ENCODE measurements at regions not wholly inside any gene's neighbourhood (a gene's known extent, or its start where the extent isn't known, plus 50 kb on each side); places are given as distances from the start of the nearest gene placed in this dataset.

DNA sequence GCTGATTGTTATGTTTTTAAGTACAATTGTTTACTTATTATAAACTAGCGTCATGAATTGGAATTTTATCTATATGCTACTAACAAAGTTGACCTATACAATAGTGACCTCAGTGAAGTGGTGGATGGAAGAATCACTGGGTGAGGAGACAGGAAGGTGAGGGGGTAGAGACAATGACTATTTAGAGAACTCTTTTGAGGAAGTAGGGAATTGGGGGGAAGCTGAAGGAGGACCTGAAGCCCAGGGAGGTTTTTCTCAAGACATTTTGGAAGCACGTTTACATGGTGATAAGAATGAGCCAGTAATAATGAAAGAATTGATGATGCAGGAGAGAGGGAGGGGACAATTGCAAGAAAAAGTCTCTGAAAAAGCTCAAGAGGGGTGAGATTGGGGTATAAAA, 96.4 kb downstream of the RPS12 start:
- Mint-ChIP-seq H3K9me3 (no peaks in the 10 kb centered on the region), H3K27ac (no peak overlapping the region), H3K36me3 (ENCODE audit: low read depth) (no peaks in the 10 kb centered on the region), H3K27me3 (ENCODE audit: low read depth) (peaks cover 4% of the 10 kb centered on the region), H3K4me1 (ENCODE audit: low read depth) (no peaks in the 10 kb centered on the region), H3K4me3 (ENCODE audit: low read depth) (no peak overlapping the region)
- DNase-seq (ENCODE audit: low spot score): no peak
- intact Hi-C loops (cut with micrococcal nuclease): no loop called here

DNA sequence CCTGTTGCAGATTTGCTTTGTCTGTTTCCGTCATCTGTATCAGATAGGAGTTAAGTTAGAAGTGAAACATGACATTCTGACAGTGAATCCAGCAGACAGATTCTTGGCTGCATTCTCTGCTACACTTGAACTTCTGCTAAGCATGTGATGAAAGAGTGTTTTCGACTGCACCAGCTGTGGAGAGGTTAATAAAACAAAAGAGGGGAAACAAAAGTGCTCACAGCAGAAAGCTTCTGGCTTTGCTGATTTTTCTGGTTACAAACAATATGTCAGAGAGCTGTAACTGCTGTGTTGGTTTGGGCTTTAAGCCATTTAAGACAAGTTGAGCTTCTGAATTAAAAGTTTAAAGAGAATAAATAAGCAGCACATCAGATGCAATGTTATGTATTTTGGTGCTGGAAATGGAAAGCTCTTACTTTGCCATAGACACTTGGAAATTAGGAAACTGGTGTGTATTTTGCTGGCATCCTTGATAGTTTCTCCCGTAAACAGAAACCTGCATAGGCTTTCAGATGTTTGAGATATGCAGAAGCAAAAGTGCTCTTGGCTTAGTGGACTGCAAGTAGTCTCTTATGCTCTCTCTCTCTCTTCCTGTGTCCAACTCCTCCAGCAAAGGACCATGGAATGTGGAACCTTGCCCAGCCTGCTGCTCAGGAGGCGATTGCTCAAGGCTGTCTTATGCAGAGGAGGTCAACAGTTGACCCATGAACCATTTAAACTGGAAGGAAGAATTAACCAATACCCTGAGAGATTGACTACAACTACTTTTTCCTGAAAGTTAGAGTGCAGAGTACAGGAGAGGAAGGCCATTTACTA, 104.9 kb downstream of the RPS12 start:
- no peaks in the 10 kb centered on the region for H3K36me3 Mint-ChIP-seq (ENCODE audit: low read depth)
- H3K4me1 Mint-ChIP-seq (ENCODE audit: low read depth): no peaks in the 10 kb centered on the region
- DNase-seq (ENCODE audit: low spot score): no peak
- no peaks in the 10 kb centered on the region for H3K9me3 Mint-ChIP-seq
- no peak overlapping the region for H3K27ac Mint-ChIP-seq
- no peak overlapping the region for H3K4me3 Mint-ChIP-seq (ENCODE audit: low read depth)
- peaks cover 8% of the 10 kb centered on the region for H3K27me3 Mint-ChIP-seq (ENCODE audit: low read depth)
- intact Hi-C loops (cut with micrococcal nuclease): no loop called here

DNA sequence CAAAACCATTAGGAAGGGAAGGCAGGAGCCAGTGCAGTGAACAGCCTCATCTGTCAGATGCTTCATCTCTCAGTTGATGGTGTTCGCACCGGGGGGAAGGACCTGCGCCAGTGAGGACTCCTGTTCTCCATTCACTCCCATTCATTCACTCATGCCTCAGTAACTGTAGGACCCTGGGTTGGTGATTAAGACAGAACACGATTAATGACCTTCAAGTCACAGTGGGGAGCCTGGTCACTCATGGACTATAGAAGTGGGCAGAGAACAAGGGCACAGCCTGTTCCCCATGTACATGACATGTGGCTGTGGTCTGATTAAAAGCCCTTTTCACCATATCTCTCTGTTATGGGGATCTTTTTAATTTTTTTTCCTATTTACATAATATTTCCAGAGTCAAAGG, 113.3 kb downstream of the RPS12 start:
- H3K9me3 Mint-ChIP-seq: no peaks in the 10 kb centered on the region
- intact Hi-C loops (cut with micrococcal nuclease): no loop called here
- no peak overlapping the region for H3K27ac Mint-ChIP-seq
- no peak for DNase-seq (ENCODE audit: low spot score)
- H3K4me1 Mint-ChIP-seq (ENCODE audit: low read depth): no peaks in the 10 kb centered on the region
- H3K4me3 Mint-ChIP-seq (ENCODE audit: low read depth): no peak overlapping the region
- H3K36me3 Mint-ChIP-seq (ENCODE audit: low read depth): no peaks in the 10 kb centered on the region
- peaks cover 8% of the 10 kb centered on the region for H3K27me3 Mint-ChIP-seq (ENCODE audit: low read depth)

DNA sequence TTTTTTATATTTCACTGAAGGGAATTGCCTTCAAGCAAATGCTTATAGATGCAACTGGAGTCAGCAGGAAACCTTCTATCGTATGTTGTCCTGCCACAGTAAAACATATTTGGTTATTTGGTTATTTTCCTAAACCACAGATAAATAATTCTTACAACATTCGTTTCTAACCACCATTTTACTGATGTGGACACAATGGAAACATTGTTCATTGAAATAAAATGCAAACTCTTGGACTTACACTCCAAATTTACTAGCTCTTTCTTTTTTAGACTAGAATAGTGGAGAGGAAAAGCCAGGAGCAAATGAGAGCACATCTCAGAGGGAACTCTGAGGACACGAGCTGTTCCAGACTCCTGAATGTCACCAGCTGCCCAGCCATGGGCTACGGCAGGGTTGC, 114.8 kb downstream of the RPS12 start:
- H3K9me3 Mint-ChIP-seq: no peaks in the 10 kb centered on the region
- H3K27me3 Mint-ChIP-seq (ENCODE audit: low read depth): peaks cover 11% of the 10 kb centered on the region
- no peaks in the 10 kb centered on the region for H3K36me3 Mint-ChIP-seq (ENCODE audit: low read depth)
- H3K4me1 Mint-ChIP-seq (ENCODE audit: low read depth): no peaks in the 10 kb centered on the region
- no peak for DNase-seq (ENCODE audit: low spot score)
- no peak overlapping the region for H3K27ac Mint-ChIP-seq
- intact Hi-C loops (cut with micrococcal nuclease): no loop called here
- no peak overlapping the region for H3K4me3 Mint-ChIP-seq (ENCODE audit: low read depth)

DNA sequence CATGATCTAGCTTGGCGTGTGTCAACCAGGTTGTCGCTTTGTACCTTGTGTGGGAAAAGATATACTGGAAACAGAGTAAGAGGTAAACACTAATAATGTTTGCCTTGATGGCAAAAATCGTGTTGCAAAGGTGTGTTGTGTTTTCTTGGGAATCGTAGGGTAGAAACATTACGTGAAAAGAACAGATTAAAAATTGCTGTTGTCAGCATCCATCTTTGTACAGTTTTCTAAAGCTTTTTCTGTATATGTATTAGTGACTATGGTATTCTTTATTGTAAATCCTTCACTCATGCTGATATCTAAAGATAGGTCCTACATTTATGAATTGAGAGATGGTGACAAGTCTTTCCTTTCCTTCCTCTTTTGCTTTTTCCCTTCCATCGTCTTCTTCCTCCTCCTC, 116.9 kb downstream of the RPS12 start:
- peaks cover 16% of the 10 kb centered on the region for H3K27me3 Mint-ChIP-seq (ENCODE audit: low read depth)
- intact Hi-C loops (cut with micrococcal nuclease): no loop called here
- no peaks in the 10 kb centered on the region for H3K4me1 Mint-ChIP-seq (ENCODE audit: low read depth)
- no peak overlapping the region for H3K4me3 Mint-ChIP-seq (ENCODE audit: low read depth)
- no peak overlapping the region for H3K27ac Mint-ChIP-seq
- H3K36me3 Mint-ChIP-seq (ENCODE audit: low read depth): no peaks in the 10 kb centered on the region
- DNase-seq (ENCODE audit: low spot score): no peak
- no peaks in the 10 kb centered on the region for H3K9me3 Mint-ChIP-seq

DNA sequence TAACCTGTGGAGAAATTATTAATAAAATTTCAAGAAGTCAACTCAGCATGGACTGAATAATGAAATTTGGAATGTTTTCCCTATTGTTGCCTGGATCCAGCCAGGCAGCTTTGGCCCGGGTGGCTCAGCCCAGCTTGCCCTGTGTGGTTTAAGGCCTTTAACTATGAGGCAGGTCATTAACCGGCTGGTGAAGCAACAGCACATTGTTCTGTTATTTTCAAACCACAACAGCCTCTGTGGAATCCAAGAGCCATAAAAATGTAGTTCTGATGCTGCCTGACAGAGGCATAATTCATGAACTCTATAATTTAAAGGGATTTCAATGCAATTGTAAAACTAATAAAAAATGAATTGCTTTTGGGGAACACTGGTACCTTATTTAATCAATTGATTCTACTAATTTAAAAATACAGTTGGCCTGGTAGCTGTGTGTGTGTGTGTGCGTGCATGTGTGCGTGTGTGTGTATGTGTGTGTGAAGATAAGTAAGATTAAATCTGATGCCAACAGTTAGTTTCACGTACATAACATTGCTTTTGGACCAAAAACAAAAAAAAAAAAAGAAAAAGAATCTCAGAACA, 117.7 kb downstream of the RPS12 start:
- intact Hi-C loops (cut with micrococcal nuclease): no loop called here
- H3K27ac Mint-ChIP-seq: no peak overlapping the region
- H3K9me3 Mint-ChIP-seq: no peaks in the 10 kb centered on the region

DNA sequence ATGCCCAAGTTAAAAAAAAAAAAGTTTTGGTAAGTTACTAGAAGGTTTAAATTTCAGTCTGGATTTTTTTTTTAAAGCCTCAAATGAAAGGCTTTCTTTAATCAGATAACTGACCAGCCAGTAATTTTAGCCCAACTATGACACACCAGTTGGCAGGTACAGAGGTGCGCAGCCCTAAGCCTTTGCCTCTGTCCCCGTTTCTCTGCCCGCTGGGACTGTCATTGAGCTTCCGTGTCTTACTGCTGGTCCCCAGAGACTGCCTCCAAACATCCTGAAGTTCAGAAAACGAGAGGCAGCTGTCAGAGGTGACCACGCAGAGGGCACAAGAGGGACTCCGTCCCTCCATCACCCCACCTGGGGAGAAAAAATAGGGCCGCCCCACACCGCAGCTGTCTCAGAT, 118.2 kb downstream of the RPS12 start:
- H3K4me3 Mint-ChIP-seq (ENCODE audit: low read depth): no peak overlapping the region
- DNase-seq (ENCODE audit: low spot score): no peak
- intact Hi-C loops (cut with micrococcal nuclease): no loop called here
- no peak overlapping the region for H3K27ac Mint-ChIP-seq
- peaks cover 21% of the 10 kb centered on the region for H3K27me3 Mint-ChIP-seq (ENCODE audit: low read depth)
- no peaks in the 10 kb centered on the region for H3K4me1 Mint-ChIP-seq (ENCODE audit: low read depth)
- no peaks in the 10 kb centered on the region for H3K9me3 Mint-ChIP-seq
- H3K36me3 Mint-ChIP-seq (ENCODE audit: low read depth): no peaks in the 10 kb centered on the region

More for the DNA sequence above, 117.7 kb downstream of the RPS12 start:
- Mint-ChIP-seq H3K4me1 (ENCODE audit: low read depth) (no peaks in the 10 kb centered on the region), H3K4me3 (ENCODE audit: low read depth) (no peak overlapping the region), H3K27me3 (ENCODE audit: low read depth) (peaks cover 18% of the 10 kb centered on the region), H3K36me3 (ENCODE audit: low read depth) (no peaks in the 10 kb centered on the region)
- no peak for DNase-seq (ENCODE audit: low spot score)

DNA sequence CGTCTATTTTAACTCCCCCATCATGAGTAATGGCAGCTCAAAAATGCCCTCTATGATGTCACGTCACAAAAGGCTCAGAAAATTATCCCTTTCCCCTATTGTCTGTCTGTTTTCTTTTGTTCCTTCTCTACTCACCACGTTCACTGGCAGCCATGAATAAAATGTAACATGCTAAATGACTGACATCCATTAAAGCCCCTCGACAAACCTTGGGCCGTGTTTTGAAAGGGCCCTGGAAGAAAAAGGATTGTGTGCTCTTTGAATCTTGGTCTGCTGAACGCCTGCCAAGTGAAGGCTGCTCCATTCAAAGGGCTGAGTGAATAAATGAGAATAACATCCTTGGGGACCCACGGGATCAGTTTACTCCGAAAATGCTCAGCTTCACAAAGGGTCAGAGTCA, 118.7 kb downstream of the RPS12 start:
- Mint-ChIP-seq H3K36me3 (ENCODE audit: low read depth) (no peaks in the 10 kb centered on the region), H3K4me3 (ENCODE audit: low read depth) (no peak overlapping the region), H3K27ac (no peak overlapping the region), H3K4me1 (ENCODE audit: low read depth) (no peaks in the 10 kb centered on the region), H3K27me3 (ENCODE audit: low read depth) (peaks cover 21% of the 10 kb centered on the region), H3K9me3 (no peaks in the 10 kb centered on the region)
- no peak for DNase-seq (ENCODE audit: low spot score)
- intact Hi-C loops (cut with micrococcal nuclease): no loop called here

DNA sequence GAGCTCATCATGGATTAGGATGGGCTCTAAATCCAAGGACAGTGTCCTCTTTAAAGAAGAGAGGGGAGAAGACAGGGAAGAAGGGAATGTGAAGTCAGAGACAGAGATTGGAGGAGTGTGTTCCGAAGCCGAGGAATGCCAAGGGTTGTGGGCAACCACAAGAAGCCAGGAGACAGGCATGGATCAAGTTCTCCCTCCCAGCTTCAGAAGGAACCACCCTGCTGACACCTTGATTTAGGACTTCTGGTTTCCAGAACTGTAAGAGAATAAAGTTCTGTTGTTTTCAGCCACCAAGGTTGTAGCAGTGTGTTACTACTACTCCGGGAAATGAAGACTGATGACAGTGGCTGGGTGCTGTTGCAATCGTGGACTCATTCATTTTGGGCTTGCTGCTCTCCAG, 120.1 kb downstream of the RPS12 start:
- intact Hi-C loops (cut with micrococcal nuclease): no loop called here
- H3K9me3 Mint-ChIP-seq: no peaks in the 10 kb centered on the region
- H3K4me1 Mint-ChIP-seq (ENCODE audit: low read depth): no peaks in the 10 kb centered on the region

DNA sequence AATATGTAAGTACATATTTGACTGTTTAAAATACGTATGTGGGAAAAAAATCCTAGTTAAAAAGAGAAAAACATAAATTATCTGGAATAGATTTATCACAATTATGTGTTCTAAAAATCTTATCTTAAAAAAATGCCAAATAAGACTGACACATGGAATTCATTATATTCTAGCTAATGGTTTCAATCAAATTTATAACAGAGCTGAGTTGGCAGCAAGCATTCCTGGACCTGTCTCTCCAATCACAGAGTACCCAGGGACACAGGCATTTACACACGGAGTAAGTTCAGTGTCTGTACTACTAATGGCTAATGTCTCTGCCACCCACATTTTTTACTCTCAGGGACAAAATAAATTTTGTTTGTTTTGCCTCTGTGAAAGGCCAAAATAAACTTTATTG, 122.3 kb downstream of the RPS12 start:
- Mint-ChIP-seq H3K9me3 (no peaks in the 10 kb centered on the region), H3K4me3 (ENCODE audit: low read depth) (no peak overlapping the region), H3K36me3 (ENCODE audit: low read depth) (no peaks in the 10 kb centered on the region), H3K27me3 (ENCODE audit: low read depth) (peaks cover 18% of the 10 kb centered on the region), H3K4me1 (ENCODE audit: low read depth) (no peaks in the 10 kb centered on the region), H3K27ac (no peak overlapping the region)
- DNase-seq (ENCODE audit: low spot score): no peak
- intact Hi-C loops (cut with micrococcal nuclease): no loop called here

More for the DNA sequence above, 120.1 kb downstream of the RPS12 start:
- Mint-ChIP-seq H3K27ac (no peak overlapping the region), H3K27me3 (ENCODE audit: low read depth) (peaks cover 24% of the 10 kb centered on the region), H3K4me3 (ENCODE audit: low read depth) (no peak overlapping the region), H3K36me3 (ENCODE audit: low read depth) (no peaks in the 10 kb centered on the region)
- no peak for DNase-seq (ENCODE audit: low spot score)

DNA sequence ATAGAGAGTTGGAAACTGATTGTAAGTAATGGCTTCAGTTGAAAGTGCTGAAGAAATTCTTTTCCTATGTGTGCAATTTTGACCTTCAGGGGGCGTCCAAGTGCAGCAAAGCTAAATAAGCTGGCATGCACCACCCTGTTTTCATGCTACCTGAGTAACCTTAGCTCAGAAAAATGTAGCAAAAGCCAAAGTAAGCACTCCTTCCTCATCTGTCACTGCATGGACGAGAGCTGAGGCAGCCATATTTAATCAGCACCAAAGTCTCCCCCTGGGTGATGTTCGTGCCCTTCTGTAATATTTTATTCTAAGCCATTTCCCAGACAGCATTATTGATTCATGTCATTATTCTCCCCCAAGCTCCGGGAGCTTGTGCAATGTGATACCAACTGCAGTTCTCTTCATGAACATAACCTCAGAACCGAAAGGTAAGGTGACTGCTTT, 123.1 kb downstream of the RPS12 start:
- no peak overlapping the region for H3K27ac Mint-ChIP-seq
- no peak for DNase-seq (ENCODE audit: low spot score)
- H3K4me1 Mint-ChIP-seq (ENCODE audit: low read depth): no peaks in the 10 kb centered on the region
- no peaks in the 10 kb centered on the region for H3K36me3 Mint-ChIP-seq (ENCODE audit: low read depth)
- H3K4me3 Mint-ChIP-seq (ENCODE audit: low read depth): no peak overlapping the region
- H3K27me3 Mint-ChIP-seq (ENCODE audit: low read depth): peaks cover 19% of the 10 kb centered on the region
- intact Hi-C loops (cut with micrococcal nuclease): no loop called here
- no peaks in the 10 kb centered on the region for H3K9me3 Mint-ChIP-seq

DNA sequence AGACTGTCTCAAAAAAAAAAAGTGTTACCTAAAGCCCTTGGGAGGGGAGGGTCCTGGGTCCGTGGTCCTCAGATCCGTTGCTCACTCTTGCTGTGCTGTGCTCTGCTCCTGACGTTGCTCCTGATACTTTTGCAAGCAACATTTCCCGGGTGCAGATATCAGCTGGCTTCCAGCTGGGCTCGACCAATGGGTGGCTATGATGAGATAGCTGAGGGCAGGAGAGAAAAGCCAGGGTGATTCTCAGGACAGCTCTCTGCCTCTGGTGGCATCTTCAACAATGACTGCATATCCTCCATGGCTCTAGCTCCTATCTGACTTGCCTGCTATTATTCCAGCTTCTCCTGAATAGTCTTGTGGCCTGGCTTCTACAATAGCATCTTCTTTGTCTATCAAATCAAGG, 134.5 kb downstream of the RPS12 start:
- peaks cover 15% of the 10 kb centered on the region for H3K27me3 Mint-ChIP-seq (ENCODE audit: low read depth)
- H3K4me3 Mint-ChIP-seq (ENCODE audit: low read depth): no peak overlapping the region
- no peaks in the 10 kb centered on the region for H3K9me3 Mint-ChIP-seq
- H3K4me1 Mint-ChIP-seq (ENCODE audit: low read depth): no peaks in the 10 kb centered on the region
- no peaks in the 10 kb centered on the region for H3K36me3 Mint-ChIP-seq (ENCODE audit: low read depth)
- DNase-seq (ENCODE audit: low spot score): no peak
- no peak overlapping the region for H3K27ac Mint-ChIP-seq
- intact Hi-C loops (cut with micrococcal nuclease): no loop called here

DNA sequence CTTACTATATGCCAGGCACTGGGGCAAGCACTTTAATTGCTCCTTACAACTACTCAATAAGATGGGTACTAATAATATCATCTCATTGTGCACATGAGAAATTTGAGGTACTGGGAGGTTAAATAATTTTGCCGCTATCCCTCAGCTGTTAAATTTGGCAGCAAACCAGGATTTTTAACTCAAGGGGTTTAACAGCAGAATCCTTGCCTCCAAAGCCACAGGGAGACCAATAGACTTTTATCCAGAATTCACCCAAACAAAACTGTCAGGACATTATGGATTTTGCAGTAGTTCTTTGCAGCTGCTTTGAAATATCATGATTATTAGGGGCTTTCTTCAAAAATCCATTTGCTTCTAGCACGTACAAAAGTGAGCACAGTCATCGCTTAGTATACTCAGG, 136.2 kb downstream of the RPS12 start:
- Mint-ChIP-seq H3K36me3 (ENCODE audit: low read depth) (no peaks in the 10 kb centered on the region), H3K9me3 (no peaks in the 10 kb centered on the region), H3K27me3 (ENCODE audit: low read depth) (peaks cover 19% of the 10 kb centered on the region), H3K27ac (no peak overlapping the region), H3K4me3 (ENCODE audit: low read depth) (no peak overlapping the region), H3K4me1 (ENCODE audit: low read depth) (no peaks in the 10 kb centered on the region)
- intact Hi-C loops (cut with micrococcal nuclease): no loop called here
- DNase-seq (ENCODE audit: low spot score): no peak

All from activated T-helper 2 cell treated with anti-CD3 and anti-CD28 coated beads, Interferon-gamma antibody, Interleukin-2, Interleukin-4, amounts not matched to agents 10 μg/mL and 5 μg/mL and 100 μg/mL, durations not matched to agents 14 hours and 24 hours and 36 hours (primary cell).